H1 (cell line): ENCODE measurements at regions not wholly inside any gene's neighbourhood (a gene's known extent, or its start where the extent isn't known, plus 50 kb on each side); places are given as distances from the start of the nearest gene placed in this dataset.

Experiments
- CBX8 ChIP-seq: fragments of 300-800, 300-1000 bp; sonication (generic); IDR thresholded peaks from 2 replicates; pipeline ENCODE4 v1.7.1; 2016; ENCODE audit warnings: low read depth, low read length, borderline replicate concordance
- RNF2 ChIP-seq: fragments of 200-900, 300-1000 bp; sonication (generic); IDR thresholded peaks from 2 replicates; pipeline ENCODE4 v1.7.1; 2016; ENCODE audit warnings: borderline replicate concordance, low read depth, mild to moderate bottlenecking, antibody characterized with exemption, low read length; ENCODE audit not compliant: poor library complexity, severe bottlenecking; ENCODE audit errors: missing control alignments
- RXRA ChIP-seq: IDR thresholded peaks from 2 replicates; pipeline ENCODE4 v1.6.1; 2011; ENCODE audit warnings: low read depth, mild to moderate bottlenecking, low read length, moderate library complexity; ENCODE audit not compliant: insufficient read depth
- SAP30 ChIP-seq: fragments of 300-600 bp; sonication (generic); IDR thresholded peaks from 2 replicates; pipeline ENCODE4 v1.7.1; 2012; ENCODE audit warnings: low read length, moderate library complexity, mild to moderate bottlenecking, inconsistent platforms; ENCODE audit not compliant: insufficient read depth, insufficient replicate concordance
- SP4 ChIP-seq: IDR thresholded peaks from 2 replicates; pipeline ENCODE4 v1.6.1; 2012; ENCODE audit warnings: low read length, inconsistent platforms
- SRF ChIP-seq: IDR thresholded peaks from 2 replicates; pipeline ENCODE4 v1.6.1; 2011; ENCODE audit warnings: mild to moderate bottlenecking, low read depth, low read length, moderate library complexity
- TAF1 ChIP-seq: IDR thresholded peaks from 2 replicates; pipeline ENCODE4 v1.6.1; 2011; ENCODE audit warnings: mild to moderate bottlenecking, low read depth, low read length
- TBP ChIP-seq: IDR thresholded peaks from 2 replicates; pipeline ENCODE4 v1.6.1; 2011; ENCODE audit warnings: low read depth, low read length, improper control_type of control experiment
- TCF12 ChIP-seq: IDR thresholded peaks from 2 replicates; pipeline ENCODE4 v1.6.1; 2011; ENCODE audit warnings: low read depth, mild to moderate bottlenecking, low read length
- TF ChIP-seq, protein P1 (sequence below): fragments of 300-600 bp; sonication (generic); IDR thresholded peaks from 2 replicates; pipeline ENCODE4 v1.7.1; 2012; ENCODE audit warnings: low read length, moderate library complexity, mild to moderate bottlenecking, inconsistent platforms; ENCODE audit not compliant: insufficient replicate concordance
- TF ChIP-seq, protein P2 (sequence below): IDR thresholded peaks from 2 replicates; pipeline ENCODE4 v1.6.1; 2011; ENCODE audit warnings: low read depth, mild to moderate bottlenecking, low read length; ENCODE audit not compliant: insufficient read depth

DNA sequence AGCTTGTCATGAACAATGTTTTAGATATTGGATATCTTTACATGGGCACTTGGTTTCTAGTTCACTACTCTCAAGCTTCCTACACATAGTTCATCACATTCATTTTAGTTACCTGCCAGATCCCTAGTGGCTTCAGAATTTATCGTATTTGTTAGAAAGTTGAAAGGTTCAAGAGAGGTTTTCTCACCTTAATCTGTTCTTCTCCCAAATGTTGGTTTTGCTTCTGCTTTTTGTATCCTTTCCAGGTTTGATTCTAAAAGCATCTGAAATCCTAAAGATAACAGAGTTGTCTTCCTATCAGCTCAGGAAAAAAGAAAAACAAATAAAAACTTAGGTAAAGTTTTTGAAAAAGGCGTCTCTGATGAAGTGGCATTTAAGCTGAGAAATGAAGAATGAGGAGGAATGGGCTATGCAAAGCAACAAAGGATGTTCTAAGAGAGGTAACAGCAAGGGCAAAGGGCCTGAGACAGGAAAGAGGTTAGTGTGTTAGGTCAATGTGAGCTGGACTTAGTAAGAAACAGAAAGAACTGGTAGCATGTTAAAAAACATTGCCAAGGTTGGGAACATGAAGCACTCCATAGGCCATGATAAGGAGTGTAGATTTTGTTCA is 104.7 kb upstream of the CMC1 start (continued):
- TF ChIP-seq, protein P1, sequence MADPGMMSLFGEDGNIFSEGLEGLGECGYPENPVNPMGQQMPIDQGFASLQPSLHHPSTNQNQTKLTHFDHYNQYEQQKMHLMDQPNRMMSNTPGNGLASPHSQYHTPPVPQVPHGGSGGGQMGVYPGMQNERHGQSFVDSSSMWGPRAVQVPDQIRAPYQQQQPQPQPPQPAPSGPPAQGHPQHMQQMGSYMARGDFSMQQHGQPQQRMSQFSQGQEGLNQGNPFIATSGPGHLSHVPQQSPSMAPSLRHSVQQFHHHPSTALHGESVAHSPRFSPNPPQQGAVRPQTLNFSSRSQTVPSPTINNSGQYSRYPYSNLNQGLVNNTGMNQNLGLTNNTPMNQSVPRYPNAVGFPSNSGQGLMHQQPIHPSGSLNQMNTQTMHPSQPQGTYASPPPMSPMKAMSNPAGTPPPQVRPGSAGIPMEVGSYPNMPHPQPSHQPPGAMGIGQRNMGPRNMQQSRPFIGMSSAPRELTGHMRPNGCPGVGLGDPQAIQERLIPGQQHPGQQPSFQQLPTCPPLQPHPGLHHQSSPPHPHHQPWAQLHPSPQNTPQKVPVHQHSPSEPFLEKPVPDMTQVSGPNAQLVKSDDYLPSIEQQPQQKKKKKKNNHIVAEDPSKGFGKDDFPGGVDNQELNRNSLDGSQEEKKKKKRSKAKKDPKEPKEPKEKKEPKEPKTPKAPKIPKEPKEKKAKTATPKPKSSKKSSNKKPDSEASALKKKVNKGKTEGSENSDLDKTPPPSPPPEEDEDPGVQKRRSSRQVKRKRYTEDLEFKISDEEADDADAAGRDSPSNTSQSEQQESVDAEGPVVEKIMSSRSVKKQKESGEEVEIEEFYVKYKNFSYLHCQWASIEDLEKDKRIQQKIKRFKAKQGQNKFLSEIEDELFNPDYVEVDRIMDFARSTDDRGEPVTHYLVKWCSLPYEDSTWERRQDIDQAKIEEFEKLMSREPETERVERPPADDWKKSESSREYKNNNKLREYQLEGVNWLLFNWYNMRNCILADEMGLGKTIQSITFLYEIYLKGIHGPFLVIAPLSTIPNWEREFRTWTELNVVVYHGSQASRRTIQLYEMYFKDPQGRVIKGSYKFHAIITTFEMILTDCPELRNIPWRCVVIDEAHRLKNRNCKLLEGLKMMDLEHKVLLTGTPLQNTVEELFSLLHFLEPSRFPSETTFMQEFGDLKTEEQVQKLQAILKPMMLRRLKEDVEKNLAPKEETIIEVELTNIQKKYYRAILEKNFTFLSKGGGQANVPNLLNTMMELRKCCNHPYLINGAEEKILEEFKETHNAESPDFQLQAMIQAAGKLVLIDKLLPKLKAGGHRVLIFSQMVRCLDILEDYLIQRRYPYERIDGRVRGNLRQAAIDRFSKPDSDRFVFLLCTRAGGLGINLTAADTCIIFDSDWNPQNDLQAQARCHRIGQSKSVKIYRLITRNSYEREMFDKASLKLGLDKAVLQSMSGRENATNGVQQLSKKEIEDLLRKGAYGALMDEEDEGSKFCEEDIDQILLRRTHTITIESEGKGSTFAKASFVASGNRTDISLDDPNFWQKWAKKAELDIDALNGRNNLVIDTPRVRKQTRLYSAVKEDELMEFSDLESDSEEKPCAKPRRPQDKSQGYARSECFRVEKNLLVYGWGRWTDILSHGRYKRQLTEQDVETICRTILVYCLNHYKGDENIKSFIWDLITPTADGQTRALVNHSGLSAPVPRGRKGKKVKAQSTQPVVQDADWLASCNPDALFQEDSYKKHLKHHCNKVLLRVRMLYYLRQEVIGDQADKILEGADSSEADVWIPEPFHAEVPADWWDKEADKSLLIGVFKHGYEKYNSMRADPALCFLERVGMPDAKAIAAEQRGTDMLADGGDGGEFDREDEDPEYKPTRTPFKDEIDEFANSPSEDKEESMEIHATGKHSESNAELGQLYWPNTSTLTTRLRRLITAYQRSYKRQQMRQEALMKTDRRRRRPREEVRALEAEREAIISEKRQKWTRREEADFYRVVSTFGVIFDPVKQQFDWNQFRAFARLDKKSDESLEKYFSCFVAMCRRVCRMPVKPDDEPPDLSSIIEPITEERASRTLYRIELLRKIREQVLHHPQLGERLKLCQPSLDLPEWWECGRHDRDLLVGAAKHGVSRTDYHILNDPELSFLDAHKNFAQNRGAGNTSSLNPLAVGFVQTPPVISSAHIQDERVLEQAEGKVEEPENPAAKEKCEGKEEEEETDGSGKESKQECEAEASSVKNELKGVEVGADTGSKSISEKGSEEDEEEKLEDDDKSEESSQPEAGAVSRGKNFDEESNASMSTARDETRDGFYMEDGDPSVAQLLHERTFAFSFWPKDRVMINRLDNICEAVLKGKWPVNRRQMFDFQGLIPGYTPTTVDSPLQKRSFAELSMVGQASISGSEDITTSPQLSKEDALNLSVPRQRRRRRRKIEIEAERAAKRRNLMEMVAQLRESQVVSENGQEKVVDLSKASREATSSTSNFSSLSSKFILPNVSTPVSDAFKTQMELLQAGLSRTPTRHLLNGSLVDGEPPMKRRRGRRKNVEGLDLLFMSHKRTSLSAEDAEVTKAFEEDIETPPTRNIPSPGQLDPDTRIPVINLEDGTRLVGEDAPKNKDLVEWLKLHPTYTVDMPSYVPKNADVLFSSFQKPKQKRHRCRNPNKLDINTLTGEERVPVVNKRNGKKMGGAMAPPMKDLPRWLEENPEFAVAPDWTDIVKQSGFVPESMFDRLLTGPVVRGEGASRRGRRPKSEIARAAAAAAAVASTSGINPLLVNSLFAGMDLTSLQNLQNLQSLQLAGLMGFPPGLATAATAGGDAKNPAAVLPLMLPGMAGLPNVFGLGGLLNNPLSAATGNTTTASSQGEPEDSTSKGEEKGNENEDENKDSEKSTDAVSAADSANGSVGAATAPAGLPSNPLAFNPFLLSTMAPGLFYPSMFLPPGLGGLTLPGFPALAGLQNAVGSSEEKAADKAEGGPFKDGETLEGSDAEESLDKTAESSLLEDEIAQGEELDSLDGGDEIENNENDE: no peak
- no peak for TF ChIP-seq SP4
- TF ChIP-seq TBP: no peak
- TF ChIP-seq SAP30: no peak
- TF ChIP-seq, protein P2, sequence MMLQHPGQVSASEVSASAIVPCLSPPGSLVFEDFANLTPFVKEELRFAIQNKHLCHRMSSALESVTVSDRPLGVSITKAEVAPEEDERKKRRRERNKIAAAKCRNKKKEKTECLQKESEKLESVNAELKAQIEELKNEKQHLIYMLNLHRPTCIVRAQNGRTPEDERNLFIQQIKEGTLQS: no peak
- no peak for TF ChIP-seq TCF12
- TF ChIP-seq RXRA: no peak
- TF ChIP-seq RNF2: no peak
- no peak for TF ChIP-seq SRF
- no peak for TF ChIP-seq TAF1
- no peak for TF ChIP-seq CBX8
